ENCODE measurements at regions not wholly inside any gene's neighbourhood (a gene's known extent, or its start where the extent isn't known, plus 50 kb on each side); places are given as distances from the start of the nearest gene placed in this dataset.

- BruUV-seq (replicated peaks) = no TSS peak
- Histone ChIP-seq H3K4me2 (ENCODE audit: insufficient read depth, low read length) (no peak overlapping the region), H3K27me3 (ENCODE audit: control insufficient read depth in 2 of 2, insufficient read depth in 2 of 2, low read length in 2 of 2) (peaks cover 21 to 44% of the 10 kb centered on the region in 2 experiments), H3K4me3 (no peak overlapping the region), H2AFZ (ENCODE audit: low read depth, low read length) (no peak overlapping the region), H3K27ac (ENCODE audit: extremely low read depth, low read depth, low read length) (no peak overlapping the region), H3K79me2 (ENCODE audit: control insufficient read depth, insufficient read depth, low read length) (no peaks in the 10 kb centered on the region), H3K9me3 (replicated peaks; ENCODE audit: control insufficient read depth, insufficient read depth, low read depth, low read length) (no peaks in the 10 kb centered on the region), H3K9ac (ENCODE audit: insufficient read depth in 1 of 2, low read depth in 2 of 2, low read length in 2 of 2) (peak overlapping the region in 1 of 2 experiments; percentile 58; a peak in 1 of 4 replicates), H4K20me1 (replicated peaks; ENCODE audit: control insufficient read depth, insufficient read depth, low read length) (no peaks in the 10 kb centered on the region), H3K9me1 (ENCODE audit: control insufficient read depth, insufficient read depth, low read length) (no peaks in the 10 kb centered on the region), H3K36me3 (ENCODE audit: control insufficient read depth, insufficient read depth, low read length) (no peaks in the 10 kb centered on the region), H3K4me1 (replicated peaks in 1 of 2; ENCODE audit: control insufficient read depth in 2 of 2, insufficient read depth in 2 of 2, low read length in 2 of 2) (peaks cover under 1 to 19% of the 10 kb centered on the region in 2 experiments; a peak in 3 of 5 replicates)
- in situ Hi-C loops (cut with MboI) (no loop called here), intact Hi-C loops (cut with micrococcal nuclease) (loop anchor here (10.0 kb wide), 1 partner anchor 155 kb away; no protein-coding TSS in a partner anchor)
- TF ChIP-seq ZKSCAN8 (CRISPR knock-in tag; IDR thresholded peaks at IDR 0.05) (peak; percentile 76; the same call in 1 of the 2 replicates), ZNF398 (CRISPR knock-in tag; IDR thresholded peaks at IDR 0.05) (no peak), ZSCAN29 (IDR thresholded peaks at IDR 0.05) (no peak), NRF1 (conservative IDR thresholded peaks at IDR 0.05 in 1 of 2, IDR thresholded peaks at IDR 0.05 in 1 of 2) (peak in 1 of 2 experiments; percentile 36; a peak in 2 of 4 replicates), ZNF740 (CRISPR knock-in tag; IDR thresholded peaks at IDR 0.05) (peak; percentile 92), ZNF740 (tag; IDR thresholded peaks at IDR 0.05) (peak in 1 of 2 experiments; percentile 56; a peak in 1 of 4 replicates), HNRNPK (IDR thresholded peaks at IDR 0.05; ENCODE audit: low read depth, low read length, poor library complexity, severe bottlenecking) (no peak)
- WGBS (ENCODE audit: insufficient coverage, low coverage, missing lambda C conversion rate) = 23% methylated on average over 24 of the region's 26 CpGs
- no peak for FAIRE-seq
- POLR2A ChIA-PET = interaction anchor here (0.5 to 1.2 kb wide), 4 partner anchors 10 to 155 kb away, joined by 3 to 4 read pairs (median 3); no protein-coding TSS in a partner anchor
- no peak for ATAC-seq
- DNase-seq (ENCODE audit: extremely low read depth in 1 of 4, low spot score in 3 of 4) = no peak
- CTCF ChIA-PET (ENCODE audit: low intra/inter-chr PET ratio) = no interaction called here
Measured at GRCh38 chr16:14369734-14370598, 260.1 kb downstream of the PARN start.
